SU-DHL-6 (cell line): ENCODE measurements at regions not wholly inside any gene's neighbourhood (a gene's known extent, or its start where the extent isn't known, plus 50 kb on each side); places are given as distances from the start of the nearest gene placed in this dataset.

ENCODE experiments used
- H2AFZ ChIP-seq: fragments of 200-600 bp; sonication (generic); 2 replicates; pipeline ENCODE4 v1.6.1; 2014; ENCODE audit warnings: low read depth, mild to moderate bottlenecking, moderate library complexity, mixed read lengths, antibody characterized with exemption, low read length; ENCODE audit not compliant: severe bottlenecking
- H3F3A ChIP-seq: fragments of 200-600 bp; shearing (Covaris generic); 2 replicates; pipeline ENCODE4 v1.6.0; 2016; ENCODE audit warnings: antibody characterized with exemption, mild to moderate bottlenecking; ENCODE audit not compliant: insufficient read depth
- H3K27ac ChIP-seq: fragments of 200-600 bp; sonication (generic); 2 replicates; pipeline ENCODE4 v1.5.1; 2016; ENCODE audit warnings: low read depth, mild to moderate bottlenecking, low read length, moderate library complexity, mixed read lengths
- H3K27me3 ChIP-seq: fragments of 200-600 bp; sonication (generic), shearing (Covaris generic); 2 replicates; pipeline ENCODE4 v1.6.0; 2014; ENCODE audit warnings: mild to moderate bottlenecking, low read length
- H3K36me3 ChIP-seq: fragments of 200-600 bp; sonication (generic); 2 replicates; pipeline ENCODE4 v1.6.1; 2014; ENCODE audit warnings: mild to moderate bottlenecking, low read length, mixed read lengths
- H3K4me2 ChIP-seq: fragments of 300-600, 200-600 bp; shearing (Covaris generic), sonication (generic); 2 replicates; pipeline ENCODE4 v1.6.0; 2014; ENCODE audit warnings: low read length, low read depth, mild to moderate bottlenecking; ENCODE audit not compliant: poor library complexity, severe bottlenecking
- H3K4me3 ChIP-seq: fragments of 200-600 bp; sonication (generic); 2 replicates; pipeline ENCODE4 v1.5.1; 2014; ENCODE audit warnings: antibody characterized with exemption, low read length, mild to moderate bottlenecking, mixed read lengths; ENCODE audit not compliant: insufficient read depth, poor library complexity, severe bottlenecking
- H3K79me2 ChIP-seq: fragments of 200-600 bp; sonication (generic); 2 replicates; pipeline ENCODE4 v1.6.1; 2014; ENCODE audit warnings: mild to moderate bottlenecking, low read length, moderate library complexity; ENCODE audit not compliant: insufficient read depth
- H3K9ac ChIP-seq: fragments of 200-600 bp; sonication (generic); 2 replicates; pipeline ENCODE4 v1.7.0; 2014; ENCODE audit warnings: mild to moderate bottlenecking, low read length
- H3K9me2 ChIP-seq: fragments of 200-600 bp; sonication (generic); replicated peaks from 2 replicates; pipeline ENCODE4 v1.6.1; 2014; ENCODE audit warnings: low read length; ENCODE audit not compliant: insufficient read depth
- H3K9me3 ChIP-seq: fragments of 200-600 bp; sonication (generic); 2 replicates; pipeline ENCODE4 v1.6.1; 2014; ENCODE audit warnings: low read length, mixed read lengths; ENCODE audit not compliant: insufficient read depth
- H4K20me1 ChIP-seq: fragments of 200-600 bp; sonication (generic); 2 replicates; pipeline ENCODE4 v1.6.1; 2014; ENCODE audit warnings: low read depth, mild to moderate bottlenecking, antibody characterized with exemption, low read length, moderate library complexity, mixed read lengths
- CTCF ChIP-seq: fragments of 200-600 bp; sonication (generic); IDR thresholded peaks from one replicate; pipeline ENCODE4 v1.5.1; 2017; ENCODE audit warnings: antibody characterized with exemption, mild to moderate bottlenecking, low read length, moderate library complexity; ENCODE audit not compliant: insufficient read depth, poor library complexity, severe bottlenecking
- EZH2phosphoT487 ChIP-seq: fragments of 200-600 bp; sonication (generic), shearing (Covaris generic); conservative IDR thresholded peaks from 2 replicates; pipeline ENCODE4 v1.6.1; 2018; ENCODE audit warnings: mild to moderate bottlenecking, antibody characterized with exemption, low read length, moderate library complexity, mixed read lengths

- H3K79me2 ChIP-seq = no peaks in the 10 kb centered on the region
- H3K9me3 ChIP-seq = 0 out of 2 replicates have a peak, but pooled peaks cover 4% of the 10 kb centered on the region
- TF ChIP-seq CTCF = no peak
- TF ChIP-seq EZH2phosphoT487 = no peak
- no peaks in the 10 kb centered on the region for H4K20me1 ChIP-seq
- H3K4me2 ChIP-seq = no peak overlapping the region
- no peak overlapping the region for H3K4me3 ChIP-seq
- no peaks in the 10 kb centered on the region for H3K36me3 ChIP-seq
- no peaks in the 10 kb centered on the region for H3K9me2 ChIP-seq
- H3K9ac ChIP-seq = no peak overlapping the region
- no peaks in the 10 kb centered on the region for H3F3A ChIP-seq
- H3K27me3 ChIP-seq = no peaks in the 10 kb centered on the region
- H3K27ac ChIP-seq = no peak overlapping the region
- no peak overlapping the region for H2AFZ ChIP-seq
These were observed 454.9 kb downstream of the ADRA2A start for GRCh38 chr10:111531690-111532089.

- H3K9ac ChIP-seq = no peak overlapping the region
- no peaks in the 10 kb centered on the region for H3K79me2 ChIP-seq
- H3K36me3 ChIP-seq = no peaks in the 10 kb centered on the region
- H3F3A ChIP-seq = no peaks in the 10 kb centered on the region
- 0 out of 2 replicates have a peak, but pooled peaks cover 4% of the 10 kb centered on the region for H3K9me3 ChIP-seq
- H2AFZ ChIP-seq = no peak overlapping the region
- no peak overlapping the region for H3K4me3 ChIP-seq
- H4K20me1 ChIP-seq = no peaks in the 10 kb centered on the region
- no peak overlapping the region for H3K27ac ChIP-seq
- H3K27me3 ChIP-seq = no peaks in the 10 kb centered on the region
- H3K9me2 ChIP-seq = no peaks in the 10 kb centered on the region
- no peak overlapping the region for H3K4me2 ChIP-seq
- TF ChIP-seq CTCF (no peak), EZH2phosphoT487 (no peak)
These were observed 455.3 kb downstream of the ADRA2A start for GRCh38 chr10:111532139-111532538.

- Histone ChIP-seq H4K20me1 (no peaks in the 10 kb centered on the region), H3K9ac (no peak overlapping the region), H3K9me2 (no peaks in the 10 kb centered on the region), H3F3A (no peaks in the 10 kb centered on the region), H3K79me2 (no peaks in the 10 kb centered on the region), H3K9me3 (no peaks in the 10 kb centered on the region), H3K27me3 (no peaks in the 10 kb centered on the region), H2AFZ (no peak overlapping the region), H3K4me3 (no peak overlapping the region), H3K27ac (no peak overlapping the region), H3K4me2 (no peak overlapping the region), H3K36me3 (no peaks in the 10 kb centered on the region)
- TF ChIP-seq EZH2phosphoT487 (no peak), CTCF (no peak)
These were observed 462.4 kb downstream of the ADRA2A start for GRCh38 chr10:111539246-111539645.

GRCh38 chr10:111543854-111544253 lies 467.0 kb downstream of the ADRA2A start:
- H3K9me3 ChIP-seq = no peaks in the 10 kb centered on the region
- no peak overlapping the region for H2AFZ ChIP-seq
- TF ChIP-seq EZH2phosphoT487 (no peak), CTCF (no peak)
- no peak overlapping the region for H3K9ac ChIP-seq
- no peaks in the 10 kb centered on the region for H3K27me3 ChIP-seq
- H3K4me2 ChIP-seq = no peak overlapping the region
- H3K27ac ChIP-seq = no peak overlapping the region
- no peaks in the 10 kb centered on the region for H3F3A ChIP-seq
- no peaks in the 10 kb centered on the region for H3K79me2 ChIP-seq
- no peak overlapping the region for H3K4me3 ChIP-seq
- no peaks in the 10 kb centered on the region for H3K9me2 ChIP-seq
- H4K20me1 ChIP-seq = no peaks in the 10 kb centered on the region
- no peaks in the 10 kb centered on the region for H3K36me3 ChIP-seq
